HG03095 (cell line): ENCODE measurements at regions not wholly inside any gene's neighbourhood (a gene's known extent, or its start where the extent isn't known, plus 50 kb on each side); places are given as distances from the start of the nearest gene placed in this dataset.
"Not testable (repeated sequence)": the region's sequence is repeated elsewhere in the genome, so short reads cannot be mapped to it uniquely, and the experiment has no call there.

ENCODE experiments used
- ATAC-seq: cut with Tn5 transposase; IDR thresholded peaks from one replicate; pipeline ENCODE4 v1.9.1; 2021; ENCODE audit warnings: moderate library complexity; ENCODE audit not compliant: unreplicated experiment

DNA sequence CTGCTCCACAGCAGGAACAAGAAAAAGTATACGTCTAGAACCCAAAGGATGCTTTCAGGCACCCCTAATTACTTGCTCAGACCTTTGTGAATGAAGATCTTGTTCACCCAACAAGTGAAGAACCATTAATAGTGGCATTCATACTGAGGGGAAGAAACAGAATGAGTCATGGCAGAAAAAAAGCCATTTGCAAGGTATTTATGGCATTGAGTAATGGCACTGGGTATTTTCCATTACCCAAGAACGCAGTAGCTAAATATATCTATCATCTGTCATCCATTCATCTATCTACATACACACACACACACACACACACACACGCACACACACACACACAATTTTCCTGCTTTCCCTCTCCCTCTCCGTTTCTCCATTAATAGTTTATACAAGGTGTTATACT is 56.4 kb upstream of the XIRP2 start:
- no peak for ATAC-seq

DNA sequence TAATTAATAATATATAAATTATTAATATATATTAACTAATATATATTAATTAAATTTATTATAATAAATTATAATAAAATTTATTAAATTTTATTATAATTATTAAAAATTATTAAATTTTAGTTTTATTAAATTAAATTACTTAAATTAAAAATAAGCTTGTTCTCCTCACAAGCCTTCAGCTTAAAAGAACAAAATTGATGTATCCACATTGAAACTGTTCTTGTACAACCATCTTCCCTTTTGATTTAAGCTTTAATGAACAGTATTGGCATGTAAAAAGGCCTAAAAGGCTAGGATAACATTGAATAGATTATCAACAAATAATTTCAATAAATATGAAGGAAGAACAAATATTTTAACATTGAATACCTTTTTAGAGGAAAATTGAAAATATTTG is 62.4 kb upstream of the XIRP2 start:
- no peak for ATAC-seq

DNA sequence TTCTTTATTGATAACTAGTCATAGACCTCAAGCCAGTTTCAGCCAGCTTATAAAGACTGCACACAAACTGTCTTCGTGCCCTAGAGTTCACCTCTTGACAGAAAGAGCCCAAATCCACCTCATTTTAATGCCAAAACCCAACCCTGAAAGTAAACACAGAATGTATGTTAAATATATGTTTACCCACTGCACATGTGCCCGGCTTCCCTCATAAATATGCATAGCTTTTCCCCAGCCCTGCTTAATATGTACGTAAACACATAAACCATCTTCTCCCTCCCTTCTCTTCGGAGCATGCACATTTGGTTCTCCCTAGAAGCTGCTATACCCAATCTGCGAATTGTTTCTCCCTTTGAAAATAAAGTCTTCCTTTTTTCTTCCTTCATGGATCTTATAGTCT is 73.9 kb upstream of the XIRP2 start:
- ATAC-seq = no peak

DNA sequence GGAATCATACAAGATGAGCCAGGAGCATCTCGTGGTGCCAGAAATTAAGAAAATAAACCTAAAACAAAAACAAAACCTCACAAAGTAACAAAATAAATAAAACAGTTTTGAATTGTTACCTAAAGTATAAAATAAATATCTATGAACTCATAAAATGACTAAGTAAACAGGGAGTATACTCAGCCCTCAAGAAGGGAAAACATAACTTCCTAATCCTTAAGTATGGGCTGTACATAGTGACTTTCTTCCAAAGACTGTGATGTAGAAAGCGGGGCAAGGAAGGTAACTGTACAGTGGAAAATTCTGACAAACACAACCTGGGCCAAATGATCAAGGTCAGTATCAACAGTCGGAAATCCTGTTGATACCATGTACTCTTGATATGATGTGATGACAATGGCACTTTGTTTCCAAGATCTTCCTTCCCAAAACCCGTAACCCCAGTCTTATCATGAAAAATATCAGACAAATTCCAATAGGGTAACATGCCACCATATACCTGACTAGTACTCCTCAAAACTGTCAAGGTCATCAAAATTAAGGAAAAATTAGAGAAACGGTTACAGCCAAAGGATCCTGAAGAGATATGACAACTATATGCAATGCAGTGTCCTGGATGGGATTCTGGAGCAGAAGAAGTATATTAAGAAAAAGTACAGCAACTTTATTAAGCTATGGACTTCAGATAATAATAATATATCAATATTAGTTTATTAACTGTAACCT is 76.0 kb upstream of the XIRP2 start:
- ATAC-seq = no peak

DNA sequence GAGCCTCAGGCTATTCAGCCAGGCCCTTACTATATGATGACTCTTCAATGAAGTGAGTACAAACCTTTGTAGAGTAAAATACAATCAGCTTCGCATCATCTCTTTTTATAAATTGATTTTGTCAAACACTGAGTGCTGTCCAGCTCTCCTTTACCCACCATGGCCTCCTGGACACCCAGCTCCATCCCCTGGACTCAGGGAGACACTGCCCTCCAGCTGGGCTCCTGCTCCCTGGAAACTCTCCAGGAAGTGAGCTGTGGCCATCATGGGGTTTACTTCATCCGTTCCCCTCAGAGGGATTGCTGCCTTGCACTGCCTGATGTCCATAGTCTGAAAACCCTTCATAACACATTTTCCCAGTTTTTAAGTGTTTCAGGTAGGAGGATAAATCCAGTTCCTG is 82.5 kb upstream of the XIRP2 start:
- no peak for ATAC-seq

DNA sequence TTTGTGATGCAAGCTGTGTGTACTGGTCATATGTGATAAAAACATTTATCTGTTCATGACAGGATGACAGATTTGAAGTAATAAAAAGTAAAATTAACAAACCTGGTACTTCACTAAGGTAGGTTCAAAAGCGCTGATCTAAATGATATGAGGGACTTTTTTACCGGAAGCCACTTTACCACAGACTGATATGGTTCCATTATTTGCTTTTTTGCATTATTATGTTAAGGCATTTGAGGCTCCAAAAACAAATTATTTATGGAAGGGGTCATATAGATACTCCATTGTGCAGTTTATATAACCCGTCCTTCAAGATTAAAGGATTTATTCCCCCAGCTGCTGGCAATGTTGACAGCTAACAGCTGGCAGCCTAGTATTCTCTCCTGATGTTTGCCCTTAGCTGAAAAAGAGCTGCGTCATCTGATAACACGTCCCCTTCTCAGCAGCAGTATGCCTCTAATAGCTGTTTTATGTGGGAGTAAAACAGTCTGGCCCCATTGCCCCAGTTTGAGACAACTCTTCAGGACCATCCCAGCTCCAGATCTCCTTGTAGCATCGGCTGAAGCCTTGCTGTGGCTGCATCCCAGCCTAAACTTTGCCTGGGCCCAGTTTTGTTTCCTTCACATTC is 84.8 kb upstream of the XIRP2 start:
- ATAC-seq = no peak

DNA sequence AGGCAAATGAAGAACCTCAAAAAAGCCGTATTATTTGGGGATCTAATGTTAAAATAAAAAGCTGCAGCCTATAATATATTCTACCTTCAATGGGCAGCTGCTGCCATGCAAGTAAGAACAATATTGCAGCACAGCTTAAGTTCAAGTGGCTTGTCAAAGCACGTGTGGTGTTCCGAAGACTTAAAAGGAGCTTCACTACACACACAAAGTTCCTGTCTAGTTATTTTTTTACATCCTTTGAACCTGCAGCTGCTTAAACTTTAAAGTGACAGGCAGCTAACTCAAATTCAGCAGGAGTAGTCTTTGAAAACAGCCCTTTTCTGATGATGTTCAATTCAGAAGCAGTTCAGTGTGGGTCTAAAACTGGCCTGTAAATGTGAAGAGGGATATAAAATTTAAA is 85.8 kb upstream of the XIRP2 start:
- no peak for ATAC-seq

DNA sequence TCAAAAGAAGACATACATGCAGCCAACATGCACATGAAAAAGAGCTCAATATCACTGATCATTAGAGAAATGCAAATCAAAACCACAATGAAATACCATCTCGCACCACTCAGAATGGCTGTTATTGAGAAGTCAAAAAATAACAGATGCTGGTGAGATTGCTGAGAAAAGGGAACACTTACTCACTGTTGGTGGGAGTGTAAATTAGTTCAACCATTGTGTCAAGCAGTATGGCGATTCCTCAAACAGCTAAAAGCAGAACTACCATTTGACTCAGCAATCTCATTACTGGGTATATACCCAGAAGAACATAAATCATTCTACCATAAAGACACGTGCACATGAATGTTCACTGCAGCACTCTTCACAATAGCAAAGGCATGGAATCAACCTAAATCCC is 95.5 kb upstream of the XIRP2 start:
- no peak for ATAC-seq

DNA sequence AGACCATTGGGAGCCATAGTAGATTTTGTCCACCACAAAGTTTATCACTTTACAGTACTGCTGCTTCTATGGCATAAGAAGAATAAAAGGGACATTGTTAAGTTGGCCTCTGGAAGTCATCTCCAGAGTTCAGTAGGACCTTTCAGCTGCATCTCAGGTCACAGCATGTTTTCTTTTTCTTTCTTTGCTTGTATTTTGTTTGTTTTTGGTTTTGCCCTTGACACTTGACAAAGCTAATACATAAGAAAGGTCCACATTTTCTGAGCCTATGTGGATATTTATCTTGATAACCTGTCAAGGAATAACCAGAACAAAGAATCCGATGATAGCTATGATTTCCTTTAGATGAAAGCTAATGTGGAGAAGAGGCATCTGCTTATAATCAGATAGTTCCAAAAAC is 101.6 kb upstream of the XIRP2 start:
- ATAC-seq = no peak

DNA sequence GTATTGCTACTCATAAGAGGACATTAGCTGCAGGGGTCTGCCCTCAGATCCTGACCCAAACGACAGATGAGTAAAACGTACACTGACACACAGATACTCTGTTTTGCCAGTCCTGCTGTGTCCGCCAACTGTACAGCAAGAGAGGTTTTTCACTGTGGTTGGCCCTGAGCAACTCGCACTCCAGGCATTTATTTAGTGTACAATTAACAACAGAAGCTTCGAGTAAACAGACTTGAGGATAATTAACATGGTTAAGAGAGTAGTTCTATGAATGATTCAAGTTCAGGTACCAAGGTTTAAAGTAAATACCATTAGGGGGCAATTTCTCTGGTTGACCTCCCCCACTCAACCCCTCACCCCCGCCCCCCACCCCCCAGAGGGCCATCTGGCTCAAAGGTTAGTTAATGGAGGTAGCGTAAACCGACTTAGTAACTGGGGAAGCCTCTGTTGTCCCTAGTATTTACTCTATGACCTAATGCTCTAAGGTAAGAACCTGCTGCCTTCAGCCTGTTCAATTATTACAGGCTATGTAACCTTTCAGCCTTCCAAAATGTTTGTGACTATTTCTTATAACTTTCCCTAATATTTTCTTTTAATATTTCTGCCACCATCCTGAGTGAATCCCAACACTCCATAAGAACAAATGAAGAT is 103.9 kb upstream of the XIRP2 start:
- no peak for ATAC-seq

DNA sequence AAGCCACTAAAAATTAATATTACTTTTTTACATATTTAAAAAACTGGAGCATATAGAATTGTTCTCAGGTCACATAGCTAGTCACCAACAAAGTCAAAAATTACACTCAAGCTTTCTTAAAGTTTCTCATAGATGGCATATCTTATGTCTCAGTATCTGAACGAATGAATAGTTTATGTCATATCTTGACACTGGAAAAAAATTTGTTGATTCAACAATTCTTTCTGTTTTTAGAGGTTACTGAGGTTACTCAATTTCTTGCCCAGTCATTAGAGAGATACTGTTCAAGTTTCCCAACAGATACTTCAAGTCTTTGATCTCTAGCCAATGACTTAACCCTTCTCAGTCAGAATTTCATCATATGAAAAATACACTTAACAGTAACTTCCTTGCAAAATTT is 113.1 kb upstream of the XIRP2 start:
- no peak for ATAC-seq

DNA sequence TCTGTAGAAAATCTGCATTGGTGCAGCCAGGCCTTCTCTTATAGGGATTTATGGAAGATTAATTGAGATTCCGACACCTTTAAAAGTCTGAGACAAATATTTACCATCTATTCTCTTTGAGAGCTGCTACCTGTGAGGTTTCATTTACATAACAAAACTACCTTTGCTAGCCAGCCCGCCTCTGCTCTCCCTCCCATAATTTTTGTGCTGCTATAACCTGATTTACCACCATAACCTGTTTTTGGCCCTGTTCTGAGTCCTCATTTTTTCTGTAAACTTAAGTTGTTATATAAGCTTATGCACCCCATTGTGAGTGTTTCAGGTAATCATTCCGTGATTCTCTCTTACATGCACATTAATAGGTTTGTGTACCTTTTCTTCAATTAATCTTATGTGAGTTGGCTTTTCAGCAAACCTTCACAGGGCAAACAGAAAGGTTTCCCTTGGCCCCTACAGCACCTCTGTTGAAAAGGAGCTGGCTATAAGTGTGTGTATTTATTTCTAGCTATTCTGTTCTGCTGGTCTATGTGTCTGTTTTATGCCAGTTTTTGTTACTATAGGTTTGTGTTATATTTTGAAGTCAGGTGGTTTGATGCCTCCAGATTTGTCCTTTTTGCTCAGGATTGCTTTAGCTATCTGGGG is 114.9 kb upstream of the XIRP2 start:
- ATAC-seq = no peak

DNA sequence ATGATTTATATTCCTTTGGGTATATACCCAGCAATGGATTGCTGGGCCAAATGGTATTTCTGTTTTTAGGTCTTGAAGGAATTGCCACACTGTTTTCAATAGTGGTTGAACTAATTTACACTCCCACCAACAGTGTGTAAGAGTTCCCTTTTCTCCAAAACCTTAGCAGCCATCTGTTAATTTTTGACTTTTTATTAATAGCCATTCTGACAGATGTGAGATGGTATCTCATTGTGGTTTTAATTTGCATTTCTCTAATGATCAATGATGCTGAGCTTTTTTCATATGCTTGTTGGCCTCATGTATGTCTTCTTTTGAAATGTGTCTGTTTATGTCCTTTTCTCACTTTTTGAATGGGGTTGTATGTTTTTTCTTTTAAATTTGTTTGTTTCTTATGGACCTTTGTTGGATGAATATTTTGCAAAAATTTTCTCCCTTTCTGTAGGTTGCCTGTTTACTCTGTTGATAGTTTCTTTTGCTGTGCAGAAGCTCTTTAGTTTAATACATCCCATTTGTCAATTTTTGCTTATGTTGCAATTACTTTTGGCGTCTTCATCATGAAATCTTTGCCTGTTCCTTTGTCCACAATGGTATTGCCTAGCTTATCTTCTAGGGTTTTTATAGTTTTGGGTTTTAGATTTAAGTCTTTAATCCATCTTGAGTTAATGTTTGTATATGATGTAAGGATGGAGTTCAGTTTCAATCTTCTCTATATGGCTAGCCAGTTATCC is 119.7 kb upstream of the XIRP2 start:
- ATAC-seq = no peak

DNA sequence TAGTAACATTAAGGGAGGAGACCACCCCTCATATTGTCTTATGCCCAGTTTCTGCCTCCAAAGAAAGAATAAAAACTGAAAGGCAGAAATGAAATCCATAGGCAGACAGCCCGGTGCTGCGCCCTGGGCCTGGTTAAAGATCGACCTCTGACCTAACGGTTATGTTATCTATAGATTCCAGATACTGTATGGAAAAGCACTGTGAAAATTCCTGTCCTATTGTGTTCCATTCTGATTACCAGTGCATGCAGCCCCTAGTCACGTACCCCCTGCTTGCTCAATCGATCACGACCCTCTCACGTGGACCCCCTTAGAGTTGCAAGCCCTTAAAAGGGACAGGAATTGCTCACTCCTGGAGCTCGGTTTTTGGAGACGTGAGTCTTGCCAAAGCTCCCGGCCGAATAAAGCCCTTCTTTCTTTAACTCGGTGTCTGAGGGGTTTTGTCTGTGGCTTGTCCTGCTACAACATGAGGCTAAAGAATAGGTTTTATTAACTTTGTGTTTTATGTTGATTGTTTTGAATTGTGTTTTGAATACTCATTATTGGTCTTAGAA is 121.4 kb upstream of the XIRP2 start:
- not testable (repeated sequence) for ATAC-seq

DNA sequence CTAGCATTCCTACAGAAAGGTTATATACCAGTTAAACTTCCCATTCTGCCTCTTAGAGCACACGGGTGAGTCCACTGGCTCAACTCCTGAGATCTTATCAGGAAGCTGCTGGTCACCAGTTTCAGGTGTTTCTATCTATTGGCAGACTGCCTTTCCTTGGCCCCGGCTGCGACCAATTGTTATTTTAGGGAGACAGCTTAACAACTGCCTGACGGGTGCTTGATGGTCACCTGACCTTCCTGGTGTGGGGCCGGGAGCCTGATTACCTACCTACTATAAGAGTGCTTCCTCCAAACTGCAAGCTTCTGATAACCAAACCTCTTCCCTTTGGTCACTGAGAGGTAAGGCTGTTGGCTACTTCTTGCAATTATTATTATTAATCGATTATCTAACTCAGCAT is 122.1 kb upstream of the XIRP2 start:
- ATAC-seq = no peak

DNA sequence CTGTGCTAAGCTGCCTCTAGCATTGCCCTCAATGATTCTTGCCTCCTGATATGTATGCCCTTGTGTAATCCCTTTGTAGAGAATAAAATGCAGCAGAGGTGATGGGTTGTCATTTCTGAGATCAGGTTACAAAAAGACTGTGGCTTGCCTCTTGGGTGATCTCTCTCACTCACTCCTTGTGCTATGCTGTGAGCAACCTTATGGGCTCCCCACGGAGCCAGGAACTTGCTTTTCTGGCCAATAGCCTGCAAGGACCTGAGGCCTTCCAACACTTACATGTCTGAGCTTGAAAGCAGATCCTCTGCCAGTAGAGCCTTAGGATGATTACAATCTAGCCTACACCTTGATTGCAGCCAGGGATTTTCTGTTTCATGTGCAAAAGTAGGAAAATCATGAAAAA is 123.1 kb upstream of the XIRP2 start:
- no peak for ATAC-seq

DNA sequence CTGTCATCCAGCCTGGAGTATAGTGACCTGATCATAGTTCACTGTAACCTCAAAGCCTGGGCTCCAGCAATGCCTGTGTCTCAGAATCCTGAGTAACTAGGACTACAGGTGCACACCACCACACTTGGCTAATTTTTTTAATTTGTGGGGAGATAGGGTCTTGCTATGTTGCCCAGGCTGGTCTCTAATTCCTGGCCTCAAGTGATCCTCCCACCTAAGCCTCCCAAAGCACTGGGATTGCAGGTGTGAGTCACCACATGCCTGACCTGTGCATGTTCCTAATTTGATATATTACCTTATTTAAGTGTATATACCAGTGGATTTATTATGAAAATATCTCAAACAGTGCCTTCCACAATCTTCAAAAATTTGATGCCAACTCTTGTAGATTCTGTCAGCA is 123.6 kb upstream of the XIRP2 start:
- ATAC-seq = no peak

DNA sequence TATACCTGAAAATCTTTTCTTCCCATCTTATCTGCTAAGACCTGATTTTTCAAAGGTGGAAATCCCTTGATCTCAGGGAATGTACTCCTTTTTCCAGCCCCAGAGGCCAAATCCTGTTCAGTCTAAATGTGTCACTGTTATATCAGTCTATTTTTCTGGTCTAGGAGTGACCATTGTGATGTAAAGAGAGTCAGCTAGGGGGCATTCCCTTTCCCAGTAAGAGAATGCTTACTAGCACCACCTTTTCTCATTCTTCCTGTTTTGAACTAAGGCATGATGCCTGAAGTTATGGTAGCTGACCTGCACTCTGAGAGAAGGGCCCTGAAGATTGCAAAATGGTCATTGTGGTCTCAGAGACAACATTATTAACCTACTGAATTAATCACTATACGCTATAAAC is 124.1 kb upstream of the XIRP2 start:
- ATAC-seq = no peak

DNA sequence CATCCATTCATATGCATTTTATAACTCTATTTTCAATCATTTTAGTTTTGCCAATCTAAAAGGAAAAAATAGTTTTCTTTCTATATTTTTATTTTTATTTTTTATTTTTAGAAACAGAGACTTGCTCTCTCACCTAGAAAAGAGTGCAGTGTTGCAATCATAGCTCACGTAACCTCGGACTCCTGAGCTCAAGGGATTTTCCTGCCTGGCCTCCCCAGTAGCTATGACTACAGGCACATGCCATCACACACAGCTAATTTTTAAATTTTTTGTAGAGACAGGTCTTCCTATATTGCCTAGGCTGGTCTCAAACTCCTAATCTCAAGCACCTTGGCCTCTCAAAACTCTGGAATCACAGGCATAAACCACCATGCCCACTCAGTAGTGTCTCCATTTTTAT is 125.5 kb upstream of the XIRP2 start:
- no peak for ATAC-seq

DNA sequence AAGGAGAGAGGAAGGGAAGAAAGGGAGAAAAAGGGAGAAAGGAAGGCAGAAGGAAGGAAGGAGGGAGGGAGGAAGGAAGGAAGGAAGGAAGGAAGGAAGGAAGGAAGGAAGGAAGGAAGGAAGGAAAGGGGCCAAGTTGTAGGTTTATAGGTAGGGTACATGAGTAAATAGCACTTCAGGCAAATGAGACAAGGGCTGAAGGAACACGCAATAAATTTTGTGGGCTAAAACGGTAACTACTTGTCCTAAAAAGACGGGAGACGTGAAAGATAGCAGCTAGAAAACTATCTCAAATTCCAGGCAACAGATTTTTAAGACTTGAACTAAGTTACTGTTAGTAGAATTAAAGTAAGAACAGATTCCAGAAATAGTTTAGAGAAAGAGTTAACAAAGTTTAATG is 129.3 kb upstream of the XIRP2 start:
- ATAC-seq = no peak

DNA sequence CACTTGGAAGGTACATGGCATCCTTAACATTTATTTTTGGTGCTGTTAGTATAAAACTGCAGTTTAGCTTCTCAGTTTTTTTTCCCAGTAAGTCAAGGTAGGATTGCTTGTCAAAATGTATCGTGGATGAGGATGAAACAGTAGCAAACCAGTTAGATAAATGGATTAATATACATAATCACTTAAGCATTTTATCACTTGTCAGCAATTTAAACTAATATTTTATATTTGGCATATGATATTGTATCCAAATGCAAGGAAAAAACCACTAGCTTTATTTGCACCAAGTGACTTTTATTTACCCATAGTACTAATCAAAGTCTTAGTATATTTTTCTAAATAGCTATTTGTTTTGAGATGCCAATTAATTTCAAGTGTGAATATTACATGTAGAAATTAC is 137.7 kb upstream of the XIRP2 start:
- no peak for ATAC-seq
